HG03108 (cell line): ENCODE measurements at regions not wholly inside any gene's neighbourhood (a gene's known extent, or its start where the extent isn't known, plus 50 kb on each side); places are given as distances from the start of the nearest gene placed in this dataset.

Source experiments
- ATAC-seq: cut with Tn5 transposase; IDR thresholded peaks from one replicate; pipeline ENCODE4 v1.9.1; 2021; ENCODE audit warnings: moderate library complexity; ENCODE audit not compliant: unreplicated experiment

DNA sequence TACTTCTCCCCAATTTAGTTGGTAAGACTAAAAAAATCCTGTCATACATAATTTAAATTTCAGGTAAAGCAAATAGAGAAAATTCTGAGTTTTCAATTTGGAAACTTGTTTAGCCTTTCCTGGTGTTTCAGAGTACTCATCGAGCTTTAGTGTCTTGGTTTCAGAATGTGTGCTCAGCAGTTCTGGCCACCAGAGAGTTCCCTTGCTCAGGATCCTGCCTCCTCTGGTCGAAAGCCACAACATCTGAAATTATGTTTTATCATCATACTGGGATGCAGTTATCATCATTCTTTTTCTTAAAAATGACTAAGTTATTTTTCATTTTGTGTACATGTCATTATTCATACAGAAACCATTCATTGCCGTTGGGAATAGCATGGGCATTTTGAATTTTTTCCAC lies 263.2 kb upstream of the SPRY2 start:
- ATAC-seq, result no peak

DNA sequence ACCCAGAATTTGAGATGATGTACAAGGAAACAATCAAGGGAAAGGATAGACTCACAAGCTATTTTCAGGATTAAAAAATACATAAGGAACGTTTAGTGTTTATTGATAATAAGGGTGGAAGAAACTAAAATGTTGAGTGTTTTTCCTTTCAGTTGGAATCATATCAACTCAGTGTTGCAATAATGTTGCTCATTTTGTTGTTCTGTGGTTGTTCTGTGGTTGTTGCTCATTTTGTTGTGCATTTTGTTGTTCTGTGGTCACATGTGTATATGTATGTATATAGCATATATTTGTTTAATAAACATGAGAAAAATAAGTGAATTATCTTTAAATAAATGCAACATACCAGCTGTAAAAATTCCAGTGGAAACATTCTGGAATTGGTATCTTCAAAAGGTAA lies 262.4 kb upstream of the SPRY2 start:
- no peak for ATAC-seq

DNA sequence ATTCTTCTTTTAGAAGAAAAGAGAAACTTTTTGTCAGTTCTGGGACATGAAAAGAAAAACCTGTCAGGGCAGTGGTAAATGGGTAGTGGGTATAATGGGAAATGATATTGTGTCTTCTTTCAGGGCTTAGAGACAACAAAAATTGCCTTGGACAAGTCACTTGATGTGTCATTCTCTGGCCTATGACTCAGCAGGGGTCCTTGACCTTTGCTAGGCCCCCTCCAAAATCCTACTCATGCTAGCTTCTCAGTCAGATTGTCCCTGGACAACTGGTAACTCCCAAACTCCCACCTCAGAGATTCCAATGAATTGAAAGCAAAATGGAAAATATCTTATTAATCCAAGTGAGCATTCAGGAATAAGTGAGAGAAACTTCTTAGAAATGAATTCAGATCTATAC lies 258.8 kb upstream of the SPRY2 start:
- ATAC-seq, result no peak

DNA sequence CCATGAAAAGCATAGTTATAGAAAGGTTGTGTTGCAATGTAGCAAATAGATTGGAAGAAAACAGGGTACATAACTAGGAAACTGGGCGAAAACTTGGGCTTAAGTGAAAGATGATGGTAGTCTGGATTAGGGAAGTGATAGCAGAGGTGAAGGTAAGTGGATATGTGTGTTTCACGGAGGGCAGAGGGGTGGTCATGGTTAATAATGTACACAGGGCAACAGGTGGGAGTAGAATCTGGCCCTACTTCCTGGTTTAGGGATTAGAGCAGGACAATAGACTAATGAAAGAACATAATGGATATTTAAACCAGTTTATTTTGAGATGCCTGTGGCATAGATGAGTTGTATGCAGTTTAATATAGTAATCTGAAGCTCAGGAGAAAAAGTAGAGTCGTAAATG lies 257.3 kb upstream of the SPRY2 start:
- ATAC-seq, result no peak

DNA sequence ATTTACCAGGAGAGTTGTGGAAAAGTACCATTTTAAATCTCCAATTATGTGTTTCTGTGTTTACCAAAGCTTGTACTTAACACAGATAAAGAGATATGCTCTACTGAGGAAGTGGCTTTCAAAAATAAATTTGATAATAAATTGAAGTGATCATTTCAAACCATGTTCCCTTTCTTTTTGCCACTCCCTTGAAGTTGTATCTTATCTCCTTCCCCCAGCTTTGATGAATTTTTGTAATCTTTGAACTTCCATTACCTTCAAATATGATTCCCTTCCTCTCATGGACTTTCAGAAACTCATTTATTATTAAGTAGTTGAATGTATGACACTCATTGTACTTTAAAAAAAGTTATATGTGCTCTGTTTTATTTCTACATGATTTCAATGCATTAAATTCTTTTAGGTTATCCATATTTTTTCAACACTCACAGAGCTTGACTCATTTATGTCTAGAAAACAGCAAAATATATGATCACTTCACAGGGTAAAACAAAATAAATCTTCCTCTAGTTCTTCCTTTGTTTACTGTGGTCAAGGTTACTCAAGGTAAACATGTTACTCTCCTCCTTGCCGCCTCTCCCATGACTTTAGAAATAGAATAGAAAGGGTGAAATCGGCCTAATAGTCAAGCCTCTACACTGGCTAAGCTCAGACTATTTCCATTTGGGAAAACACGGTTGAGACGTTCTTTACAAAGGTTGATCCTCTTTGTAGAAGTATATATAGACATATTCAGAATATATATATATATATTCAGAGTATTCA lies 251.2 kb upstream of the SPRY2 start:
- no peak for ATAC-seq

DNA sequence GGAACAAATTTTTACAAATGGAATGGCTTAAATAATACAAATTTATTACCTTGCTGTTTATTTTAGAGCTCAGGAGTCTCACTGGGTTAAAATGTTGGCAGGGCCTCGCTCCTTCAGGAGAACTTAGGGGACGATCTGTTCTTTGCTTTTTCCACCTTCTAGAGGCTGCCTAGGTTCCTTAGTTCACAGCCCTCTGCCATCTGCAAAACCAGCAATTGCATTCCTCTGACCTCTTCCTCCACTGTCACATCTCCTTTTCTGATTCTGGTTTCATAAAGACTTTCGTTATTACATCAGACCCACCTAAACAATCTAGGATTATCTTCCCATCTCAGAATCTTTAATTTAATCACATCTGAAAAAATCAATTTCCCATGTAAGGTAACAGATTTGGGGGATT lies 249.6 kb upstream of the SPRY2 start:
- ATAC-seq, result no peak

DNA sequence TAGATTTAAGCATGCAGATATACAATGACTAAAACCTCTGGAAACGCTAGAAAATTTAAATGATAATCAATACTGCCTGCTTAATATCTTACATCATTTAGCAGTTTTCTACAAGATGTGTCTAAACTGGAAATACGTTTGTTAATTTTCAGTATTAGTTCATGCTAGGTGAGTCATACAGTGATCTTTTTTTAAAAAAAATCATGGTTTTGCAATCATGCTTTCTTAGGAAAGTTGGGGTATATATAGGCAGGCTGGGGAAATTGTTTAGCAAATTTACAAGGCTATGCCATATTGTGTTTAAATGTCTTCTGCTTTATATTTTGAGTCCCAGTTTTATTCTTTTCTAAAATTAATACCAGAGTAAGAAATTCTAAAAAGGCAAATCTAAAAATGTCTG lies 245.4 kb upstream of the SPRY2 start:
- ATAC-seq, result no peak

DNA sequence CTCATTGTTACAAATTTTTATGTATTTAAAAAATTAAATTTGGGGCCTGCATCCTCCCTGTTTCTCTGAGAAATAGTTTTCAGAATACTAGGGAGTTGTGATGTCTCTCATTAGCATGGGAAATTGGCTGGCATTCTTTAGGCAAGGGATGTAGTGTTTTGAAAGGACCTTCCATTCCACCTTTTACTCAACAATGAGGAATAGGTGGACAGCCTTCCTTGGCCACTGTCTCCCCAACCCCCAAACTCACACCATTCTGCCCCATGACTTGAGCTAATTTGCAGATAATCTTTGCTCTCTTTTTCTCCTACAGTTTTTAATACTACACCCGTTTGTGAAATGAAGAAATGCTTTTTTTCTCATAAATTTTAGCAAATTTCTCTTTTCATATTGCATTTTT lies 244.6 kb upstream of the SPRY2 start:
- no peak for ATAC-seq

DNA sequence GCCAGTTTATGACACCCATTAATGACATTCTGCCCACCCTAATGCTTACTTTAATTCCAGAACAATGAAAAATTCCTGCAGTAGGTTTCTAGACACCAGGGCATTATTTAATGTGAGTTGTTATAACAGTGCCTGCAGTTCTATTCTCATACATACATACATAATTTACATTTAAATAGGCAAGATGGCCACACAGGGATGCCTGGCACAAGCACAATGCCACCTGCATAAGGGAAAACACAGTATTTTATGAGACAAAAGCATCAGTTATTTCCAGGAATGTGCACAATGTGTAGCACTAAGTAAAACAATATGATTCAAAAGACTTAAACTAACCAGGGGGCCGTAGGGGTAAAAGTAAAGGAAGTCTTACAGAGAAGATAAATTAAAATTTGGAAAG lies 243.9 kb upstream of the SPRY2 start:
- no peak for ATAC-seq

DNA sequence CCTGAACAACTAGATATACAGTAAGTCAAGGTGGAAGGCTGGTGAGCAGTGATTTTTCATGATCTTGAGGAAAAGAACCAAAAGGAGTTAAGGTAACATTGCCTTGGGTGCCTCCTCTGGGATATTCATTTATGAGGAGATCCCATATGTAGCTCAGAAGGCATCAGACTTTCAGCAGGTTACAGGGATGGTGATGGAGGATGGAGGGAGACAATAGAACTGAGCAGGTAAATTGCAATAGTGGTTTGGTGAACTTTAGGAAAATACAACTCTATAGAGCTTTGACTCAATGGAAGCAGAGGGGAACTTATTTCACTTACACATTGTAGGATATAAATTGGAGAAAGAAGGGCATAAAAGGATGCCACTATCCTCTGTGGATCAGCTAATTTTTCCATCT lies 243.4 kb upstream of the SPRY2 start:
- ATAC-seq, result no peak

DNA sequence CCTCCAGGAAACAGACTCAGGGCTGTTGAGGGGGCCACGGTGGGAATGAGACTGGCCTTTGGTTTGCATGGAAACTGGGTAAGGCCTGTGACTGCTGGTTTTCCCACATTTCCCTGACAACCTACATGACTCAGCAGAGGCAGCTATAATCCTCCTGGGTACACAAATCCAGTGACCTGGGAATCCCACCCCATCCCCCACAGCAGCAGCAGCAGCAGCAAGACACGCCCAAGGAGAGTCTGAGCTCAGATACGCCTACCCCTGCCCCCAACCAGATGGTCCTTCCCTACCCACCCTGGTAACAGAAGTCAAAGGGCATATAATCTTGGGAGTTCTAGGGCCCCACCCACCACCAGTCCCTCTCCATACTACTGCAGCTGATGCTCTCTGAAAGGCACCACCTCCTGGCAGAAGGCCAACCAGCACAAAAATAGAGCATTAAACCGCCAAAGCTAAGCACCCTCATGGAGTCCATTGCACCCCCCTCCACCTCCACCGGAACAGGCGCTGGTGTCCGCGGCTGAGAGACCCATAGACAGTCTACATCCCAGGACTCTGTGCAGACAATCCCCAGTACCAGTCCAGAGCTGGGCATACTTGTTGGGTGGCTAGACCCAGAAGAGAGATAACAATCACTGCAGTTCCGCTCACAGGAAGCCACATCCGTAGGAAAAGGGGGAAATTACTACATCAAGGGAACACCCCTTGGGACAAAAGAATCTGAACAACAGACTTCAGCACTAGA lies 237.2 kb upstream of the SPRY2 start:
- no peak for ATAC-seq

DNA sequence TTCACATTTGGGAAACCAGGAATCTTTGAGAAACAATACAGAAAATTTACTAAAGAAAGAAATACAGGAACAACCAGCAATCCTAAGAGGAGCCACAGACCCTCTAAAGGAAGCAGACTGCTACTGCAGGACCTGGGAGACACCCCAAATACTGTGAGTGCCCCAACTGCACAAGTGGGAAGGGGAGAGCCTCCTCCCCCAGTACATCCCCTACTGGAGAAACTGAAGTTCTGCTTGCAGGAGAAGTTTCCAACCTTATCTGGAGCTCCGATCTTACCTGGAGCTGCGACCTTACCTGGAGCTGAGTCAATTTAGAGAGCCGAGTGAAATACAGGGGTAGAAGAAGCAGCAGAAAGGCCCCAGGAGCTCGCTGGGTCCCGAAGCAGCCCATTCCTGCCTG lies 236.4 kb upstream of the SPRY2 start:
- no peak for ATAC-seq

DNA sequence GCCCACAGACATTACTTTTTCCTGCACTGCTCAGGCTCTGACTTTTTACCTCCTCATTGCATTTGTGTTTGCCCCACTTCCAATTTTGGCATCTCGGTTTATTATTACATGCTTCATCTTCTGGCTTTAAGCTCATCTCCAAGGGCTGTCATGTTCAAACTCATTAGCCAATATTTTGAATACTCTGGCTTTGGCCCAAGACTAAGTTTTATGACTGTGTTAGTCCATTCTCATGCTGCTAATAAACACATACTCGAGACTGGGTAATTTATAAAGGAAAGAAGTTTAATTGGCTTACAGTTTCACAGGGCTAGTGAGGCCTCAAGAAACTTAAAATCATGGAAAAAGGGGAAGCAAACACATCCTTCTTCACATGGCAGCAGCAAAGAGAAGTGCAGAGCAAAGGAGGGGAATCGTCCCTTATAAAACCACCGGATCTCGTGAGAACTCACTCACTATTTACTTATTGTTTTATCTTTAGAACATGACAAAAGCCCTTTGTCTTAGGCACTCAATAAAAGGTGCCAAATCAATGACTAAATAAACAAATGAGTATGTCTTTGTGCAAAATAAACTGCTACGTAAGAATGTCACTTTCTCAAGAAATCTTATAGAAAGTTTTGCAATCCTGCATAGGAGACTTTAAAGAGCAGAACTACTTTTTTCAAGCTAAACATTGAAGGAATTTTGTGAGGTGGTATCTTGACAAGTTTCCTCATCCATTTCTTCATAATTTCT lies 233.4 kb upstream of the SPRY2 start:
- ATAC-seq, result no peak

DNA sequence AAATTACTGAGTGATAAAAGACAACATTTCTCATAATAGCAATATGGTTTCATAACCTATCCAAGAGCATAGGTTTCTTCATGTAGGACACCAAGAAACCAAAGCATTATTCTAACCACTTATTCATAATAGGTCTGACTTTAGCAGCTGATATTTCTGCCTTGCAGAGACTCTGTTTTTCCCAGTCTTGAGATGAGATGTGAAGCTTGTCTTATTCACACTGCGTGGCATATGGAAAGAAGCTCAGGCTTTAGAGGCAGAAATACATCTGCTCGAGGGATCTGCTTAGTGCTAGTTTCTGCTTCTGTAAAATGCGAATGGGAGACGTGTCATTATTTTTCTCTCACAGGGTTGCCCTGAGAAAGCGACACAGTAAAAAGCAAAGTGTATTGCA lies 232.0 kb upstream of the SPRY2 start:
- no peak for ATAC-seq

DNA sequence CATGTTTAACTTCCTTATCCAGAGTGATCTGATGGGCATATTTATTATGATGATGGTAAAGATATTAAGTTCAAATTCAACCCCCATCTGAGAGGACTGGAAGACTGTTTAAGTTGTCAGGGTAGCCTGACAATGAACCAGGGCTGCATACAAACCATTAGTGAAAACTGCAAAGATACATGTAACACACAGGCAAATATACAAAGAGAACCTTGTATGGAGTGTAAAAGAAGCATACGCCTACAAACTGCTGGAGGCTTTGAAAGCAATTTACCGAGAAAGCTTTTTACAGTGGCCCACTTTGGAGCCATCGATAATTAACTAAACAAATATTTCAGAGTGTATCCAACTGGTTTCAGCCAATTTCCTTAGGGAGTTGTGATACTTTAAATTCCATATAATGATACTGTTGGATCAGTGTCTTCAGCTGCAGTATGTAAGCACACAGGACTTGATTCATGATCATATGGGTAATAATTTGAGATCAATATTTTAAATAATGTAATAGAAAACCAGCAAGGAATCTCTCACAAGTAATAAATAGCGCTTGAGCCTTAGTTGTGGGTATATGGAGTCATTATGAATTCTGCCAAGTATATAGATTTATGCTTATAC lies 231.5 kb upstream of the SPRY2 start:
- no peak for ATAC-seq

DNA sequence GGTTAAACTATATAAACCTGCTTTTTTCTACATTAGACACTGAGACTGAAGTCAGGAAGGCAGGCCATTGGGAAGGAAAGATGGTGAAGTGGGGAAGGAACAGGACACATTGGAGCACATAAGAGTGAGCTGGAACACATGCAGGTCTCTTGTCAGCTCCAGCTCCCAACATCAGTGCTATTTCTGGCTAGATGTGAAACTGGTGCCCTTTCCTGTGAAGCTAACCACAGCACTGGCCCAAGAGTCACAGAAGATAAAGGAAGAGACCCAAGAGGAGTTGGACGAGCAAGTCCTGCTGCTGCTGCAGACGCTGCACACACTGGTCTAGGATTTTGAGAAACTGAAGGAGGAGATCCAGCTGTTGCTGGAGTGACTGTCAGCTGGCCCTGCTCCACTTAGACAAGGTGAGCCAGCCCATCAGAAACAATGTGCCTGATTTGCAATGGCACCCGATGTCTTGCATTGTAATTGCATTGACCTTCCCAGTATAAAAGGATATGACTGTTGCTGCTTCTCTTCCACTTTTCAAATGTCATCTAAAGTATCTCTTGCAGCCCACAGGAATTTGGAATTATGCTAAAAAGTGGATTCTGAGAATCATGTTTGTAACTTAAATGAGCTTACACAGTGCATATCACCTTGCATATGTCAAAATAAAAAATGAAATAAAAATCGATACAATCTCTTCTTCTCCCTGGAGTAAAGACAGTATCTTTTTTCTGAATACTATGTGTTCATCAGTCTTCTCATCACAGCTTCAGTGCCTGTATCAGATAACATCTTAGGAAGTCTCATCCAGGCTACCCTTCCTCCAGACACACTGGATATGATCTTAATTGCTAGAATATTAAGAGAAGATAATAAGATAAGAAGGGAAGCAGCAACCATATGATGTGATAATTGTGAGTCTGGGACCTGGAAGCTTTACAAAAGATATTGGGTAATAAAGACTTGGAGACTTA lies 230.7 kb upstream of the SPRY2 start:
- no peak for ATAC-seq

DNA sequence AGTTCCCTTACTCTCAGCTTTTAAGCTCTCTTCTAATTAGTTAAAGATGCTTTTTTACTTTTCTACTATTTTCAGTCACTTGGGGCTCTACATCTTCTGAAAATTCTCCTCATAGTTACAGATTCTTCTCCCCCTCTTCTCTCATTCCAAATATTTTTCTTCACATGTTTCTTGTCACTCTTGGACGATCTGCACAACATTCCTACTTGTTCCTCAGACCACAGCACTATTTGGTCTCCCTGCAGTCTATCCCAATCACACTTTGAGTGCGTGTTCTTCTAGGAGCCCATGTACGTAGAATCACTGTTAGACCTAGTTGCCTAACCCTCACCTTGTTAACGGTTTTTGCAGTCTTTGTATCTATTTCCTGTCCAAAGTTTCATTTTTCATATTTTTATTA lies 222.5 kb upstream of the SPRY2 start:
- ATAC-seq, result no peak

DNA sequence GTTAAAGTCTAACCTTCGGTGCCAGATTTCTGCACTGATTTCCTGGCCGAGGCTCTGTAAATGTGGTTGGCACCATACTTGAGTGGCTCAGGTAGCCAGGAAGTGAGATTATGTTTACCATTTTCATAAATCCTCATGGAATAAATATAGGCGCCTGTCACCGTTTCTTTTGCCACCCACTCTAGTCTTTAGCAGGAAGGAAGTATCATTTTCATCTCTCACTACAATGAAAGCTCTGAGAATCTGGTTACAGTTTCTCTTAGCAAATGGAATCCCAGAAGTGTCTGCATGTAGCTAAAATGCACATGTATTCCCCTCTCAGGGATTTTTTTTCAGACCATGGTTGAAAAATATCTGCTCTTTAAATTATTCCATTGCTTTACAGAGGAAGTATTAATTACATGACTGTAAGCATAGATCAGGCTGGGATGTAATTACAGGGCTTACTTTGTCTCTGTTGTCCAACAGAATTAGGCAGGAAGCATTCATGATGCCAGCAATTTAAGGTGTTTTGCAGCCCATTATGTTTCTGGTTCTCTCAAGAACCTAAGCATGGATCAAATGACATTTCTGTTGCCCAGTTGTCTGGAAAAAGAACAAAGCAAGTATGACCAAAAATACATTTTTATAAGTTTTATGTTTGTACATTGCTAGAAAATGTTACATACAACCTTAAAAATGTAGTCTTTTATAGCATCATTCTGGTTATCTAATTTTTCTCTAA lies 221.7 kb upstream of the SPRY2 start:
- no peak for ATAC-seq

DNA sequence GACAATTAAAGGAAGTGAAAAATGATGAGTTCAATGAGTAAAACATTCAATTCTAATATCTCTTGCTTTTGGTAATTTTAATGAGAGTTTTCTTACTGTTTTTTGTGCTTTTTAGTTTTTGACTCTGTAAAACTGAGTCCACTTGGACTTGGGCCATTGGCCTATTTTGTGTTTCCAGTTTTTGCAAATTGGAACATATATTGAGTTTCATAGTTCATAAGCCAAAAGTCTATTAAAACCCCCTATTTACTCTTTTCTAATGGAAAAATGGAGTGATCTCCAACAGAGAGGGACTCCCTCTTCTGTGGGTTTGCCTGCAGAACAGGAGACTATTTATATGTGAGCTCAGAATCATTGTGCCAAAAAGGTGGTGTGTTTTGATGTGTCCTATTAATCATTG lies 219.7 kb upstream of the SPRY2 start:
- no peak for ATAC-seq

DNA sequence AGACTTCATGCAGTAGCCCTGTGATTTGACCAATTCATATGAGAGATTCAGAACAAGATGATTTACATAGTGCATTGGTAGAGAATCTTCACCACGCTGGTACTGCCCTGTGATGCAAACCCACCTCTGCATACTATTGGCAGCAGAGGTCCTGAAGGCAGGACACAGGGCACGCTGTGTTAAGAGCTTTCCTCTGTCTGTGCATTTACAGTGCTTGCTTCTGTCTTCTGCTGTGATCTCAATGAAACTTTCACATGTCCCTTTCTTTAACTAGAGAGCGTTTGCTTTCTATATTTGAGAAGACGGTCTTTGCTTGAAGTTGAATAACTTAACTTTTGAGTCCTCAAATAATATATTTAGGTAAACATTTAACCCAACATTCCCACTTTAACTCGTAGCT lies 219.0 kb upstream of the SPRY2 start:
- ATAC-seq, result no peak
